Vagina (tissue), 2 donors: ENCODE measurements at regions not wholly inside any gene's neighbourhood (a gene's known extent, or its start where the extent isn't known, plus 50 kb on each side); places are given as distances from the start of the nearest gene placed in this dataset.

Experiments used
- DNase-seq, 2 donors: peaks; one replicate each; pipeline ENCODE4 v3.0.0-alpha.2; 2017; ENCODE audit errors: extremely low spot score in 2 of 2
- H3K27ac ChIP-seq: fragments of 200-600 bp; sonication (generic); one replicate; pipeline ENCODE4 v1.5.1; 2019
- H3K27me3 ChIP-seq: fragments of 200-600 bp; sonication (generic); one replicate; pipeline ENCODE4 v1.5.1; 2019
- H3K36me3 ChIP-seq, 2 donors: fragments of 200-600 bp; sonication (generic); one replicate each; pipeline ENCODE4 v1.5.1; 2017 to 2019
- H3K4me1 ChIP-seq: fragments of 200-600 bp; sonication (generic); one replicate; pipeline ENCODE4 v1.5.1; 2019
- H3K4me3 ChIP-seq, 2 donors: fragments of 200-600 bp; sonication (generic); 1 replicate in 1 of 2; 2 replicates in 1 of 2; pipeline ENCODE4 v1.5.1; 2016 to 2019
- H3K9me3 ChIP-seq: fragments of 200-600 bp; sonication (generic); one replicate; pipeline ENCODE4 v1.5.1; 2019
- CTCF ChIP-seq, 3 experiments: fragments of 450-650 bp in 2 of 3; fragments of 200-600 bp in 1 of 3; sonication (generic) in 1 of 3; IDR thresholded peaks; one replicate each; pipeline ENCODE4 v1.5.1; 2017 to 2019; ENCODE audit warnings: antibody characterized with exemption in 3 of 3, mild to moderate bottlenecking in 2 of 3, moderate library complexity in 2 of 3
- POLR2A ChIP-seq, 2 donors: fragments of 450-650 bp; IDR thresholded peaks; one replicate each; pipeline ENCODE4 v1.6.1; 2017; ENCODE audit warnings: antibody characterized with exemption in 2 of 2, mild to moderate bottlenecking in 2 of 2, moderate library complexity in 2 of 2
- POLR2AphosphoS5 ChIP-seq, 2 donors: sonication (generic); formaldehyde crosslinking; IDR thresholded peaks; one replicate each; pipeline ENCODE4 v1.9.0; 2017; ENCODE audit warnings: antibody characterized with exemption in 2 of 2, mild to moderate bottlenecking in 2 of 2, low read depth in 1 of 2; ENCODE audit not compliant: insufficient read depth in 1 of 2
- intact Hi-C: fragments of 100-400 bp; cut with DNase I; formaldehyde crosslinking; loops from one replicate; pipeline ENCODE4 v1.15.1; 2023

GRCh38 chr20:29299811-29300578 lies 1957.5 kb upstream of the DEFB115 start:
- no peaks in the 10 kb centered on the region for H3K9me3 ChIP-seq
- intact Hi-C loops, result no loop called here
- DNase-seq, result no peak
- TF ChIP-seq CTCF (IDR thresholded peaks at IDR 0.05), result no peak
- TF ChIP-seq POLR2AphosphoS5 (IDR thresholded peaks at IDR 0.05; ENCODE audit: insufficient read depth in 1 of 2, low read depth in 1 of 2), result no peak
- no peak for TF ChIP-seq POLR2A (IDR thresholded peaks at IDR 0.05)
- H3K27me3 ChIP-seq, result no peaks in the 10 kb centered on the region
- no peak overlapping the region for H3K27ac ChIP-seq
- no peaks in the 10 kb centered on the region for H3K36me3 ChIP-seq
- H3K4me3 ChIP-seq, result no peak overlapping the region
- no peaks in the 10 kb centered on the region for H3K4me1 ChIP-seq

GRCh38 chr20:29300579-29301551 lies 1956.6 kb upstream of the DEFB115 start:
- intact Hi-C loops, result no loop called here
- H3K9me3 ChIP-seq, result no peaks in the 10 kb centered on the region
- H3K4me1 ChIP-seq, result no peaks in the 10 kb centered on the region
- H3K36me3 ChIP-seq, result no peaks in the 10 kb centered on the region
- H3K27me3 ChIP-seq, result no peaks in the 10 kb centered on the region
- H3K27ac ChIP-seq, result no peak overlapping the region
- no peak for DNase-seq
- no peak overlapping the region for H3K4me3 ChIP-seq
- TF ChIP-seq POLR2AphosphoS5 (IDR thresholded peaks at IDR 0.05; ENCODE audit: insufficient read depth in 1 of 2, low read depth in 1 of 2) (no peak), CTCF (IDR thresholded peaks at IDR 0.05) (no peak), POLR2A (IDR thresholded peaks at IDR 0.05) (no peak)

GRCh38 chr20:29301624-29302259 lies 1955.7 kb upstream of the DEFB115 start:
- intact Hi-C loops, result no loop called here
- Histone ChIP-seq H3K4me3 (no peak overlapping the region), H3K27ac (no peak overlapping the region), H3K27me3 (no peaks in the 10 kb centered on the region), H3K9me3 (no peaks in the 10 kb centered on the region), H3K36me3 (no peaks in the 10 kb centered on the region), H3K4me1 (no peaks in the 10 kb centered on the region)
- no peak for DNase-seq
- TF ChIP-seq CTCF (IDR thresholded peaks at IDR 0.05), result no peak
- TF ChIP-seq POLR2AphosphoS5 (IDR thresholded peaks at IDR 0.05; ENCODE audit: insufficient read depth in 1 of 2, low read depth in 1 of 2), result no peak
- TF ChIP-seq POLR2A (IDR thresholded peaks at IDR 0.05), result no peak

DNA sequence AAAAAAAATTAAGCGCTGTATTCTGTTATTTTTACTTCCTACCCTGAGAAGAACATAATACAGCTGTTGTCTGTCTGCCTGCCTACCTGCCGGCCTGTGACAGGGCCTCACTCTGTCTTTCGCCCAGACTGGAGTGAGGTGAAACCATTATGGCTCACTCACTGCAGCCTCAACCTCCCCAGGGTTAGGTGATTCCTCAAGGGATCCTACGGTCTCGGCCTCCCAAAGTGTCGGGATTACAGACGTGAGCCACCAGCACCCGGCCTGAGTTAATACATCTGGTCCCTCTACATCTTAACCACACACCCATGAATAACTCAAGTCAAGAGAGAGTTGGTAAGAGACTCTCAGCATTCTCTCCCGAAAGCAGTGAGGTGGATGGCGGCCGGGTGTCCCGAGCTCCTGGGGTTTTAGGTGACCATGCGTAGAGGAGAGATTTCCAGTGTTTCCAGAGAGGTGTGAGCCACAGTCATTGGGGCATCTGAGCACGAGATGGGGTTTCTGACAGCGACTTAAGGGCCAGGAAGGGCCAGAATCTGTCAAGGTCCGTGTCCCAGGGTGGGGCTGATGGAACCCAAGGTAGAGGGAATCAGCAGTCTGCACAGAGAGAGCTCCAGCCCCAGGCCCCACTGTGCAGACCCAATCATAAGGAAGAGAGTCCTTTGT lies 1954.4 kb upstream of the DEFB115 start:
- intact Hi-C loops, result no loop called here
- no peaks in the 10 kb centered on the region for H3K4me1 ChIP-seq
- no peaks in the 10 kb centered on the region for H3K36me3 ChIP-seq
- no peak for TF ChIP-seq POLR2A (IDR thresholded peaks at IDR 0.05)
- TF ChIP-seq POLR2AphosphoS5 (IDR thresholded peaks at IDR 0.05; ENCODE audit: insufficient read depth in 1 of 2, low read depth in 1 of 2), result no peak
- TF ChIP-seq CTCF (IDR thresholded peaks at IDR 0.05), result no peak
- no peak overlapping the region for H3K4me3 ChIP-seq
- H3K27ac ChIP-seq, result no peak overlapping the region
- no peak for DNase-seq
- H3K9me3 ChIP-seq, result no peaks in the 10 kb centered on the region
- H3K27me3 ChIP-seq, result no peaks in the 10 kb centered on the region
